Panc1 (cell line): ENCODE measurements at regions not wholly inside any gene's neighbourhood (a gene's known extent, or its start where the extent isn't known, plus 50 kb on each side); places are given as distances from the start of the nearest gene placed in this dataset.

Source experiments
- ATAC-seq: fragments of 200-7000 bp; cut with Tn5 transposase; 2 replicates; pipeline ENCODE4 v1.9.1; 2020; ENCODE audit warnings: mild to moderate bottlenecking, moderate library complexity
- BruUV-seq: library from RNA; stranded (reverse); fragments of 400-500 nt; replicated peaks from 2 replicates; lab custom pipeline; 2021; lab: Mats Ljungman, UMichigan
- CTCF ChIA-PET: fragments of 300-600 bp; sonication (Branson Sonifier 250); formaldehyde crosslinking; loops from one replicate; lab custom pipeline; 2022; ENCODE audit warnings: antibody characterized with exemption; lab: Charles Lee
- POLR2A ChIA-PET: fragments of 300-600 bp; sonication (Branson Sonifier 250); formaldehyde crosslinking; loops from one replicate; lab custom pipeline; 2022; ENCODE audit warnings: antibody characterized with exemption; lab: Charles Lee
- DNase-seq: peaks from one replicate; pipeline ENCODE4 v3.0.0-alpha.2; 2010; ENCODE audit warnings: low read depth, low spot score
- H3K27ac ChIP-seq: 2 replicates; pipeline ENCODE4 v1.5.1; 2011; ENCODE audit warnings: mild to moderate bottlenecking, low read length, inconsistent platforms
- H3K27me3 ChIP-seq: fragments of 200-500 bp; sonication (Bioruptor generic); 2 replicates; pipeline ENCODE4 v1.6.0; 2014; ENCODE audit warnings: low read length, inconsistent platforms; ENCODE audit not compliant: control insufficient read depth, insufficient read depth
- H3K36me3 ChIP-seq: fragments of 200-500 bp; sonication (Bioruptor generic); 2 replicates; pipeline ENCODE4 v1.5.1; 2014; ENCODE audit warnings: inconsistent platforms, mild to moderate bottlenecking, low read length, moderate library complexity; ENCODE audit not compliant: control insufficient read depth, insufficient read depth
- H3K4me1 ChIP-seq: 2 replicates; pipeline ENCODE4 v1.5.1; 2011; ENCODE audit warnings: inconsistent platforms, mild to moderate bottlenecking, low read length, moderate library complexity; ENCODE audit not compliant: control insufficient read depth, insufficient read depth
- H3K4me3 ChIP-seq, 2 experiments: 2 replicates each; pipeline ENCODE4 v1.5.1; 2011 to 2012; ENCODE audit warnings: low read depth in 2 of 2, low read length in 2 of 2, mild to moderate bottlenecking in 2 of 2, inconsistent platforms in 1 of 2, moderate library complexity in 1 of 2
- H3K9me3 ChIP-seq: fragments of 200-500 bp; sonication (Bioruptor generic); 2 replicates; pipeline ENCODE4 v1.5.1; 2014; ENCODE audit warnings: low read depth, mild to moderate bottlenecking, inconsistent platforms, low read length, moderate library complexity; ENCODE audit not compliant: control insufficient read depth, insufficient read depth
- POLR2AphosphoS5 ChIP-seq: IDR thresholded peaks from 2 replicates; pipeline ENCODE4 v1.6.1; 2012; ENCODE audit warnings: mild to moderate bottlenecking, low read depth, low read length, moderate library complexity
- SIN3A ChIP-seq: IDR thresholded peaks from 2 replicates; pipeline ENCODE4 v1.6.1; 2012; ENCODE audit warnings: low read depth, mild to moderate bottlenecking, low read length, moderate library complexity, borderline replicate concordance; ENCODE audit not compliant: insufficient read depth
- TCF7L2 ChIP-seq: IDR thresholded peaks from 2 replicates; pipeline ENCODE4 v1.6.1; 2011; ENCODE audit warnings: mild to moderate bottlenecking, low read depth, low read length, inconsistent platforms
- in situ Hi-C: cut with HindIII; loops from 2 replicates; pipeline ENCODE4 v1.10.0; 2016; ENCODE audit warnings: low sequenced_read_pairs, low pct_unique_long_range_greater_than_20kb
- intact Hi-C: fragments of 100-400 bp; cut with micrococcal nuclease; formaldehyde crosslinking; loops from one replicate; pipeline ENCODE4 v1.10.0; 2022; ENCODE audit not compliant: unreplicated experiment
- TF ChIP-seq, protein P1 (sequence below): fragments of 450-650 bp; IDR thresholded peaks from 2 replicates; pipeline ENCODE4 v1.5.1; 2017; ENCODE audit warnings: mild to moderate bottlenecking
- TF ChIP-seq, protein P2 (sequence below), 2 experiments: IDR thresholded peaks; 2 replicates each; pipeline ENCODE4 v1.6.1; 2011 to 2012; ENCODE audit warnings: low read depth in 2 of 2, control low read depth in 1 of 2, low read length in 1 of 2, mild to moderate bottlenecking in 1 of 2, moderate library complexity in 1 of 2; ENCODE audit not compliant: insufficient read depth in 1 of 2

DNA sequence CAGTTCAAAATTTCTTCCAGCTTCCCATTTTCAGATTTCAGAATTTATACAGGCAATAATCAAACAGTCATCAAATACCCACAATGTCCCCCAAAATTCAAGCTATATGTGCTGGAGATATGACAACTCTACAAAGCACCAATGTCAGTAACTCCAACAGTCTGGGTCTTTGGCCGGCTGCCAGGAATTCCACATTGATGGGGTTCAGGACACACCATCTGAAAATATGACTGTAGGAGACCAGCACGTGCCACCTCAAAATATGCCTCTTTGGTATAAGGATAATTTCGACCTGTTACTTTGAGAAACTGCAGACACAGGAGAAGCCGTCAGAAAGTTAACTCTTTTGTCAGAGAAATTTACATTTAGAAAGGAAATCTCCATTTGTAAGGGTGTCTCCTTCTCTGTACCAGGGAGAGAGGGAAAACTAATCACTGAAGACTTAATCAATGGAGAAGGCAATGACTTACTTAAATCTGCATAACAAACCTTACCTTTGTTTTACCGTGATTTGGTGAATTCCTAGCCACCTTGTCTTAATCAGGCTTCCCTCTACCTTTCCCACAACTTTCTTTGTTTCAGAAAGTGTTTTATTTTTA, 594.3 kb upstream of the CDH5 start:
- no peak for DNase-seq
- H3K9me3 ChIP-seq = no peaks in the 10 kb centered on the region
- no peak overlapping the region for H3K27ac ChIP-seq
- no peak for ATAC-seq
- no peaks in the 10 kb centered on the region for H3K27me3 ChIP-seq
- no peaks in the 10 kb centered on the region for H3K36me3 ChIP-seq
- BruUV-seq = no TSS peak
- no peaks in the 10 kb centered on the region for H3K4me1 ChIP-seq
- intact Hi-C loops (no loop called here), in situ Hi-C loops (no loop called here)
- no peak overlapping the region for H3K4me3 ChIP-seq
- CTCF ChIA-PET = no interaction called here
- POLR2A ChIA-PET = no interaction called here
- no peak for TF ChIP-seq POLR2AphosphoS5
- TF ChIP-seq SIN3A = no peak
- TF ChIP-seq TCF7L2 = no peak
- TF ChIP-seq, protein P1, sequence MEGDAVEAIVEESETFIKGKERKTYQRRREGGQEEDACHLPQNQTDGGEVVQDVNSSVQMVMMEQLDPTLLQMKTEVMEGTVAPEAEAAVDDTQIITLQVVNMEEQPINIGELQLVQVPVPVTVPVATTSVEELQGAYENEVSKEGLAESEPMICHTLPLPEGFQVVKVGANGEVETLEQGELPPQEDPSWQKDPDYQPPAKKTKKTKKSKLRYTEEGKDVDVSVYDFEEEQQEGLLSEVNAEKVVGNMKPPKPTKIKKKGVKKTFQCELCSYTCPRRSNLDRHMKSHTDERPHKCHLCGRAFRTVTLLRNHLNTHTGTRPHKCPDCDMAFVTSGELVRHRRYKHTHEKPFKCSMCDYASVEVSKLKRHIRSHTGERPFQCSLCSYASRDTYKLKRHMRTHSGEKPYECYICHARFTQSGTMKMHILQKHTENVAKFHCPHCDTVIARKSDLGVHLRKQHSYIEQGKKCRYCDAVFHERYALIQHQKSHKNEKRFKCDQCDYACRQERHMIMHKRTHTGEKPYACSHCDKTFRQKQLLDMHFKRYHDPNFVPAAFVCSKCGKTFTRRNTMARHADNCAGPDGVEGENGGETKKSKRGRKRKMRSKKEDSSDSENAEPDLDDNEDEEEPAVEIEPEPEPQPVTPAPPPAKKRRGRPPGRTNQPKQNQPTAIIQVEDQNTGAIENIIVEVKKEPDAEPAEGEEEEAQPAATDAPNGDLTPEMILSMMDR = no peak
- TF ChIP-seq, protein P2, sequence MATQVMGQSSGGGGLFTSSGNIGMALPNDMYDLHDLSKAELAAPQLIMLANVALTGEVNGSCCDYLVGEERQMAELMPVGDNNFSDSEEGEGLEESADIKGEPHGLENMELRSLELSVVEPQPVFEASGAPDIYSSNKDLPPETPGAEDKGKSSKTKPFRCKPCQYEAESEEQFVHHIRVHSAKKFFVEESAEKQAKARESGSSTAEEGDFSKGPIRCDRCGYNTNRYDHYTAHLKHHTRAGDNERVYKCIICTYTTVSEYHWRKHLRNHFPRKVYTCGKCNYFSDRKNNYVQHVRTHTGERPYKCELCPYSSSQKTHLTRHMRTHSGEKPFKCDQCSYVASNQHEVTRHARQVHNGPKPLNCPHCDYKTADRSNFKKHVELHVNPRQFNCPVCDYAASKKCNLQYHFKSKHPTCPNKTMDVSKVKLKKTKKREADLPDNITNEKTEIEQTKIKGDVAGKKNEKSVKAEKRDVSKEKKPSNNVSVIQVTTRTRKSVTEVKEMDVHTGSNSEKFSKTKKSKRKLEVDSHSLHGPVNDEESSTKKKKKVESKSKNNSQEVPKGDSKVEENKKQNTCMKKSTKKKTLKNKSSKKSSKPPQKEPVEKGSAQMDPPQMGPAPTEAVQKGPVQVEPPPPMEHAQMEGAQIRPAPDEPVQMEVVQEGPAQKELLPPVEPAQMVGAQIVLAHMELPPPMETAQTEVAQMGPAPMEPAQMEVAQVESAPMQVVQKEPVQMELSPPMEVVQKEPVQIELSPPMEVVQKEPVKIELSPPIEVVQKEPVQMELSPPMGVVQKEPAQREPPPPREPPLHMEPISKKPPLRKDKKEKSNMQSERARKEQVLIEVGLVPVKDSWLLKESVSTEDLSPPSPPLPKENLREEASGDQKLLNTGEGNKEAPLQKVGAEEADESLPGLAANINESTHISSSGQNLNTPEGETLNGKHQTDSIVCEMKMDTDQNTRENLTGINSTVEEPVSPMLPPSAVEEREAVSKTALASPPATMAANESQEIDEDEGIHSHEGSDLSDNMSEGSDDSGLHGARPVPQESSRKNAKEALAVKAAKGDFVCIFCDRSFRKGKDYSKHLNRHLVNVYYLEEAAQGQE (IDR thresholded peaks at IDR 0.05; ENCODE audit: insufficient read depth in 1 of 2, low read depth in 2 of 2, low read length in 1 of 2) = no peak

DNA sequence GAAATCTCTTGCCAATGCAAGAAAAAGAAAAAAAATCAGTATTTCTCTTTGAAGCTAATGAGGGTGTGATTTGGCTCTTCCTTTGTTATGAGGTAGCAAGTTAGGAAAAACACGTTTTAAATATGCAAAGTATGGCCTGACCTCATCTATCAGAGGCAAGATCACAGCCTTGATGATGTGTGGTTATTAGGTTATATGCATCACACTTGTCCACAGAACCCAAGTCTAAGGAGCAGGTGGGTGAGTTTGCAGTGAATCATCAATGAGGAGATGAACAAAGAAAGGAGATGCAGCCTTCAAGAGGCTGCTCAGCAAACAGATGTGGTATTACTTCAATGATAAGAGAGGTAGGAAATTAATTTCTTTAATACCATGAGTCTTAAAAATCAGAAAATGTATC, 594.8 kb upstream of the CDH5 start:
- Histone ChIP-seq H3K4me3 (no peak overlapping the region), H3K36me3 (no peaks in the 10 kb centered on the region), H3K27me3 (no peaks in the 10 kb centered on the region), H3K27ac (no peak overlapping the region), H3K4me1 (no peaks in the 10 kb centered on the region), H3K9me3 (no peaks in the 10 kb centered on the region)
- no peak for TF ChIP-seq SIN3A
- no peak for TF ChIP-seq TCF7L2
- TF ChIP-seq, protein P2 (IDR thresholded peaks at IDR 0.05; ENCODE audit: insufficient read depth in 1 of 2, low read depth in 2 of 2, low read length in 1 of 2) = no peak
- TF ChIP-seq POLR2AphosphoS5 = no peak
- TF ChIP-seq, protein P1 = no peak
- in situ Hi-C loops = no loop called here
- no peak for ATAC-seq
- CTCF ChIA-PET = no interaction called here
- BruUV-seq = no TSS peak
- POLR2A ChIA-PET = no interaction called here
- intact Hi-C loops = no loop called here
- DNase-seq = no peak
